ENCODE measurements at regions not wholly inside any gene's neighbourhood (a gene's known extent, or its start where the extent isn't known, plus 50 kb on each side); places are given as distances from the start of the nearest gene placed in this dataset.
"Not testable (repeated sequence)": the region's sequence is repeated elsewhere in the genome, so short reads cannot be mapped to it uniquely, and the experiment has no call there.

GRCh38 chr15:100772478-100772877 lies 107.2 kb upstream of the ALDH1A3 start:
- WGBS, 2 donors = 94% methylated on average over 6 of the region's 6 CpGs
- Histone ChIP-seq H3K4me1 (ENCODE audit: control insufficient read depth in 2 of 2, insufficient read depth in 2 of 2, low read length in 1 of 2) (no peaks in the 10 kb centered on the region), H3K27ac (ENCODE audit: low read depth in 2 of 2, low read length in 1 of 2) (no peak overlapping the region), H3K27me3 (ENCODE audit: control insufficient read depth in 1 of 2, insufficient read depth in 2 of 2, low read length in 2 of 2) (no peaks in the 10 kb centered on the region), H3K4me3 (ENCODE audit: low read depth in 1 of 2, low read length in 2 of 2) (no peak overlapping the region), H3K36me3 (ENCODE audit: control insufficient read depth in 2 of 2, insufficient read depth in 2 of 2, low read length in 1 of 2) (no peaks in the 10 kb centered on the region), H3K9me3 (ENCODE audit: control insufficient read depth in 2 of 2, insufficient read depth in 1 of 2, low read depth in 1 of 2, low read length in 1 of 2) (no peaks in the 10 kb centered on the region)

- no peaks in the 10 kb centered on the region for H3K4me1 ChIP-seq (ENCODE audit: control insufficient read depth in 2 of 2, insufficient read depth in 2 of 2, low read length in 1 of 2)
- H3K4me3 ChIP-seq (ENCODE audit: low read depth in 1 of 2, low read length in 2 of 2) = no peak overlapping the region
- H3K9me3 ChIP-seq (ENCODE audit: control insufficient read depth in 2 of 2, insufficient read depth in 1 of 2, low read depth in 1 of 2, low read length in 1 of 2) = no peaks in the 10 kb centered on the region
- no peaks in the 10 kb centered on the region for H3K36me3 ChIP-seq (ENCODE audit: control insufficient read depth in 2 of 2, insufficient read depth in 2 of 2, low read length in 1 of 2)
- H3K27ac ChIP-seq (ENCODE audit: low read depth in 2 of 2, low read length in 1 of 2) = no peak overlapping the region
- no peaks in the 10 kb centered on the region for H3K27me3 ChIP-seq (ENCODE audit: control insufficient read depth in 1 of 2, insufficient read depth in 2 of 2, low read length in 2 of 2)
- WGBS, 2 donors = 76 to 93% methylated on average over 9 of the region's 9 CpGs
Observed at GRCh38 chr15:100772892-100773520, 106.6 kb upstream of the ALDH1A3 start.

GRCh38 chr15:100774044-100774443 lies 105.6 kb upstream of the ALDH1A3 start:
- not testable (repeated sequence) for H3K36me3 ChIP-seq (ENCODE audit: control insufficient read depth in 2 of 2, insufficient read depth in 2 of 2, low read length in 1 of 2); H3K9me3 ChIP-seq (ENCODE audit: control insufficient read depth in 2 of 2, insufficient read depth in 1 of 2, low read depth in 1 of 2, low read length in 1 of 2); H3K27me3 ChIP-seq (ENCODE audit: control insufficient read depth in 1 of 2, insufficient read depth in 2 of 2, low read length in 2 of 2); H3K27ac ChIP-seq (ENCODE audit: low read depth in 2 of 2, low read length in 1 of 2); H3K4me3 ChIP-seq (ENCODE audit: low read depth in 1 of 2, low read length in 2 of 2); H3K4me1 ChIP-seq (ENCODE audit: control insufficient read depth in 2 of 2, insufficient read depth in 2 of 2, low read length in 1 of 2)
- WGBS, 2 donors = 96 to 97% methylated on average over 22 to 27 of the region's 28 CpGs

- H3K36me3 ChIP-seq (ENCODE audit: control insufficient read depth in 2 of 2, insufficient read depth in 2 of 2, low read length in 1 of 2) = no peaks in the 10 kb centered on the region
- 86 to 88% methylated on average over 12 of the region's 12 CpGs for WGBS, 2 donors
- H3K27me3 ChIP-seq (ENCODE audit: control insufficient read depth in 1 of 2, insufficient read depth in 2 of 2, low read length in 2 of 2) = no peaks in the 10 kb centered on the region
Observed at GRCh38 chr15:100775581-100776185, 103.9 kb upstream of the ALDH1A3 start.

GRCh38 chr15:100777821-100778220 lies 101.8 kb upstream of the ALDH1A3 start:
- Histone ChIP-seq H3K36me3 (ENCODE audit: control insufficient read depth in 2 of 2, insufficient read depth in 2 of 2, low read length in 1 of 2) (no peaks in the 10 kb centered on the region), H3K27me3 (ENCODE audit: control insufficient read depth in 1 of 2, insufficient read depth in 2 of 2, low read length in 2 of 2) (no peaks in the 10 kb centered on the region), H3K4me1 (ENCODE audit: control insufficient read depth in 2 of 2, insufficient read depth in 2 of 2, low read length in 1 of 2) (no peaks in the 10 kb centered on the region), H3K4me3 (ENCODE audit: low read depth in 1 of 2, low read length in 2 of 2) (no peak overlapping the region), H3K9me3 (ENCODE audit: control insufficient read depth in 2 of 2, insufficient read depth in 1 of 2, low read depth in 1 of 2, low read length in 1 of 2) (no peaks in the 10 kb centered on the region), H3K27ac (ENCODE audit: low read depth in 2 of 2, low read length in 1 of 2) (no peak overlapping the region)
- WGBS, 2 donors = 74 to 86% methylated on average over 2 of the region's 2 CpGs

More at GRCh38 chr15:100775581-100776185, 103.9 kb upstream of the ALDH1A3 start:
- Histone ChIP-seq H3K27ac (ENCODE audit: low read depth in 2 of 2, low read length in 1 of 2) (no peak overlapping the region), H3K9me3 (ENCODE audit: control insufficient read depth in 2 of 2, insufficient read depth in 1 of 2, low read depth in 1 of 2, low read length in 1 of 2) (no peaks in the 10 kb centered on the region), H3K4me1 (ENCODE audit: control insufficient read depth in 2 of 2, insufficient read depth in 2 of 2, low read length in 1 of 2) (no peaks in the 10 kb centered on the region), H3K4me3 (ENCODE audit: low read depth in 1 of 2, low read length in 2 of 2) (no peak overlapping the region)

- no peaks in the 10 kb centered on the region for H3K4me1 ChIP-seq (ENCODE audit: control insufficient read depth in 2 of 2, insufficient read depth in 2 of 2, low read length in 1 of 2)
- 61 to 69% methylated on average over 18 of the region's 18 CpGs for WGBS, 2 donors
Observed at GRCh38 chr15:100778831-100779288, 100.8 kb upstream of the ALDH1A3 start.

GRCh38 chr15:100779331-100780207 lies 100.1 kb upstream of the ALDH1A3 start:
- no peaks in the 10 kb centered on the region for H3K27me3 ChIP-seq (ENCODE audit: control insufficient read depth in 1 of 2, insufficient read depth in 2 of 2, low read length in 2 of 2)
- no peaks in the 10 kb centered on the region for H3K4me1 ChIP-seq (ENCODE audit: control insufficient read depth in 2 of 2, insufficient read depth in 2 of 2, low read length in 1 of 2)
- H3K9me3 ChIP-seq (ENCODE audit: control insufficient read depth in 2 of 2, insufficient read depth in 1 of 2, low read depth in 1 of 2, low read length in 1 of 2) = no peaks in the 10 kb centered on the region
- no peak overlapping the region for H3K27ac ChIP-seq (ENCODE audit: low read depth in 2 of 2, low read length in 1 of 2)
- 85 to 90% methylated on average over 17 of the region's 17 CpGs for WGBS, 2 donors
- H3K4me3 ChIP-seq (ENCODE audit: low read depth in 1 of 2, low read length in 2 of 2) = no peak overlapping the region
- H3K36me3 ChIP-seq (ENCODE audit: control insufficient read depth in 2 of 2, insufficient read depth in 2 of 2, low read length in 1 of 2) = no peaks in the 10 kb centered on the region

More at GRCh38 chr15:100778831-100779288, 100.8 kb upstream of the ALDH1A3 start:
- H3K4me3 ChIP-seq (ENCODE audit: low read depth in 1 of 2, low read length in 2 of 2) = no peak overlapping the region
- no peak overlapping the region for H3K27ac ChIP-seq (ENCODE audit: low read depth in 2 of 2, low read length in 1 of 2)
- no peaks in the 10 kb centered on the region for H3K27me3 ChIP-seq (ENCODE audit: control insufficient read depth in 1 of 2, insufficient read depth in 2 of 2, low read length in 2 of 2)
- no peaks in the 10 kb centered on the region for H3K36me3 ChIP-seq (ENCODE audit: control insufficient read depth in 2 of 2, insufficient read depth in 2 of 2, low read length in 1 of 2)
- no peaks in the 10 kb centered on the region for H3K9me3 ChIP-seq (ENCODE audit: control insufficient read depth in 2 of 2, insufficient read depth in 1 of 2, low read depth in 1 of 2, low read length in 1 of 2)

- Histone ChIP-seq H3K27me3 (ENCODE audit: control insufficient read depth in 1 of 2, insufficient read depth in 2 of 2, low read length in 2 of 2) (no peaks in the 10 kb centered on the region), H3K4me1 (ENCODE audit: control insufficient read depth in 2 of 2, insufficient read depth in 2 of 2, low read length in 1 of 2) (no peaks in the 10 kb centered on the region)
Observed at GRCh38 chr15:100780208-100780800, 99.3 kb upstream of the ALDH1A3 start.

More at GRCh38 chr15:100780208-100780800, 99.3 kb upstream of the ALDH1A3 start:
- Histone ChIP-seq H3K27ac (ENCODE audit: low read depth in 2 of 2, low read length in 1 of 2) (no peak overlapping the region), H3K4me3 (ENCODE audit: low read depth in 1 of 2, low read length in 2 of 2) (no peak overlapping the region), H3K9me3 (ENCODE audit: control insufficient read depth in 2 of 2, insufficient read depth in 1 of 2, low read depth in 1 of 2, low read length in 1 of 2) (no peaks in the 10 kb centered on the region), H3K36me3 (ENCODE audit: control insufficient read depth in 2 of 2, insufficient read depth in 2 of 2, low read length in 1 of 2) (no peaks in the 10 kb centered on the region)
- WGBS, 2 donors = 91 to 94% methylated on average over 13 of the region's 13 CpGs

All from esophagus (tissue), 2 donors.